H9 (cell line): ENCODE measurements at regions not wholly inside any gene's neighbourhood (a gene's known extent, or its start where the extent isn't known, plus 50 kb on each side); places are given as distances from the start of the nearest gene placed in this dataset.

ENCODE experiments used
- DNase-seq: peaks from one replicate; pipeline ENCODE4 v3.0.0-alpha.2; 2017
- H2AFZ ChIP-seq: one replicate; pipeline ENCODE4 v1.6.1; 2013; ENCODE audit warnings: mild to moderate bottlenecking, low read length, control low read depth, moderate library complexity
- H2AK5ac ChIP-seq: 2 replicates; pipeline ENCODE4 v1.6.1; 2013; ENCODE audit warnings: low read length, control low read depth, mixed read lengths; ENCODE audit not compliant: insufficient read length
- H2BK120ac ChIP-seq: one replicate; pipeline ENCODE4 v1.6.1; 2013; ENCODE audit warnings: low read depth, mild to moderate bottlenecking, low read length, control low read depth, inconsistent platforms; ENCODE audit not compliant: poor library complexity, severe bottlenecking
- H2BK12ac ChIP-seq: 2 replicates; pipeline ENCODE4 v1.6.1; 2013; ENCODE audit warnings: low read length, control low read depth, mixed read lengths, low read depth; ENCODE audit not compliant: insufficient read length
- H2BK15ac ChIP-seq: 2 replicates; pipeline ENCODE4 v1.6.1; 2013; ENCODE audit warnings: low read depth, low read length, control low read depth
- H2BK20ac ChIP-seq: one replicate; pipeline ENCODE4 v1.6.1; 2013; ENCODE audit warnings: low read depth, mild to moderate bottlenecking, low read length, control low read depth, inconsistent platforms; ENCODE audit not compliant: poor library complexity, severe bottlenecking
- H2BK5ac ChIP-seq: 2 replicates; pipeline ENCODE4 v1.6.1; 2013; ENCODE audit warnings: low read length, control low read depth, mixed read lengths; ENCODE audit not compliant: insufficient read length
- H3K14ac ChIP-seq: 2 replicates; pipeline ENCODE4 v1.6.1; 2013; ENCODE audit warnings: low read length, control low read depth; ENCODE audit not compliant: insufficient read depth
- H3K18ac ChIP-seq: 2 replicates; pipeline ENCODE4 v1.6.1; 2013; ENCODE audit warnings: low read depth, mild to moderate bottlenecking, mixed read lengths, low read length, control low read depth; ENCODE audit not compliant: insufficient read length
- H3K23ac ChIP-seq: 2 replicates; pipeline ENCODE4 v1.6.1; 2013; ENCODE audit warnings: low read length, control low read depth, mixed read lengths, low read depth; ENCODE audit not compliant: insufficient read length
- H3K23me2 ChIP-seq: 2 replicates; pipeline ENCODE4 v1.6.1; 2013; ENCODE audit warnings: low read depth, mild to moderate bottlenecking, mixed read lengths, low read length, control low read depth; ENCODE audit not compliant: insufficient read length, poor library complexity, severe bottlenecking
- H3K27ac ChIP-seq: 2 replicates; pipeline ENCODE4 v1.5.1; 2013; ENCODE audit warnings: low read length, control low read depth, mixed read lengths, low read depth; ENCODE audit not compliant: insufficient read length
- H3K27me3 ChIP-seq: 2 replicates; pipeline ENCODE4 v1.6.1; 2013; ENCODE audit warnings: low read length, control low read depth, inconsistent platforms; ENCODE audit not compliant: insufficient read depth
- H3K4ac ChIP-seq: 2 replicates; pipeline ENCODE4 v1.6.1; 2013; ENCODE audit warnings: low read depth, mild to moderate bottlenecking, control low read depth, inconsistent platforms, low read length, moderate library complexity
- H3K4me1 ChIP-seq: 2 replicates; pipeline ENCODE4 v1.6.1; 2013; ENCODE audit warnings: low read length, control low read depth, inconsistent platforms; ENCODE audit not compliant: insufficient read depth
- H3K4me2 ChIP-seq: 2 replicates; pipeline ENCODE4 v1.6.1; 2013; ENCODE audit warnings: low read length, control low read depth, mixed read lengths; ENCODE audit not compliant: insufficient read length, insufficient read depth
- H3K56ac ChIP-seq: 2 replicates; pipeline ENCODE4 v1.6.1; 2013; ENCODE audit warnings: low read depth, mild to moderate bottlenecking, mixed read lengths, low read length, control low read depth; ENCODE audit not compliant: insufficient read length
- H3K79me1 ChIP-seq: 2 replicates; pipeline ENCODE4 v1.6.1; 2013; ENCODE audit warnings: low read depth, mild to moderate bottlenecking, moderate library complexity, low read length, control low read depth, inconsistent platforms; ENCODE audit not compliant: insufficient read depth, poor library complexity, severe bottlenecking
- H3K79me2 ChIP-seq: 2 replicates; pipeline ENCODE4 v1.6.1; 2013; ENCODE audit warnings: low read length, control low read depth, inconsistent platforms; ENCODE audit not compliant: insufficient read depth
- H3K9ac ChIP-seq: 2 replicates; pipeline ENCODE4 v1.6.1; 2013; ENCODE audit warnings: low read length, control low read depth, mixed read lengths; ENCODE audit not compliant: insufficient read length; ENCODE audit errors: extremely low read depth
- H3K9me3 ChIP-seq: one replicate; pipeline ENCODE4 v1.6.1; 2013; ENCODE audit warnings: low read depth, low read length, inconsistent platforms; ENCODE audit not compliant: control insufficient read depth
- H3T11ph ChIP-seq: one replicate; pipeline ENCODE4 v1.6.1; 2013; ENCODE audit warnings: mild to moderate bottlenecking, low read length, control low read depth, inconsistent platforms
- H4K20me1 ChIP-seq: one replicate; pipeline ENCODE4 v1.6.1; 2013; ENCODE audit not compliant: control insufficient read depth, insufficient read length, insufficient read depth
- H4K5ac ChIP-seq: 2 replicates; pipeline ENCODE4 v1.6.1; 2013; ENCODE audit warnings: low read depth, mild to moderate bottlenecking, mixed read lengths, low read length, control low read depth; ENCODE audit not compliant: insufficient read length
- H4K8ac ChIP-seq: replicated peaks from 2 replicates; pipeline ENCODE4 v1.6.1; 2013; ENCODE audit warnings: low read length, control low read depth, mixed read lengths, low read depth; ENCODE audit not compliant: insufficient read length
- H4K91ac ChIP-seq: 2 replicates; pipeline ENCODE4 v1.6.1; 2013; ENCODE audit warnings: low read depth, mild to moderate bottlenecking, moderate library complexity, mixed read lengths, low read length, control low read depth; ENCODE audit not compliant: insufficient read length
- H3K27ac Mint-ChIP-seq, 3 experiments: 2 replicates in 2 of 3; 3 replicates in 1 of 3; pipeline ENCODE4 v1.8.0; 2020 to 2021; ENCODE audit warnings: mixed read lengths in 3 of 3, mild to moderate bottlenecking in 1 of 3, moderate library complexity in 1 of 3
- H3K27me3 Mint-ChIP-seq: 2 replicates; pipeline ENCODE4 v1.8.0; 2021; ENCODE audit warnings: low read depth, mild to moderate bottlenecking, moderate library complexity, mixed read lengths
- H3K36me3 Mint-ChIP-seq, 3 experiments: 2 replicates in 2 of 3; 3 replicates in 1 of 3; pipeline ENCODE4 v1.8.0; 2020 to 2021; ENCODE audit warnings: low read depth in 3 of 3, mixed read lengths in 3 of 3; ENCODE audit not compliant: insufficient read depth in 1 of 3
- H3K4me1 Mint-ChIP-seq, 2 experiments: 2 replicates each; pipeline ENCODE4 v1.8.0; 2020; ENCODE audit warnings: mixed read lengths in 2 of 2
- H3K4me3 Mint-ChIP-seq, 2 experiments: 2 replicates in 1 of 2; 3 replicates in 1 of 2; pipeline ENCODE4 v1.8.0; 2020 to 2021; ENCODE audit warnings: mild to moderate bottlenecking in 2 of 2, mixed read lengths in 2 of 2, moderate library complexity in 1 of 2
- H3K9me3 Mint-ChIP-seq, 2 experiments: 2 replicates in 1 of 2; 3 replicates in 1 of 2; pipeline ENCODE4 v1.8.0; 2020; ENCODE audit warnings: mild to moderate bottlenecking in 2 of 2, mixed read lengths in 2 of 2, moderate library complexity in 1 of 2
- WGBS: extraction: QIAGEN DNeasy Blood & Tissue Kit; methylation state at CpG from one replicate; pipeline ENCODE4 v1.1.7; 2013; ENCODE audit warnings: missing lambda C conversion rate, low lambda C conversion rate, mixed read lengths; ENCODE audit not compliant: insufficient read length; ENCODE audit errors: extremely low coverage; 5-methylcytosine and 5-hydroxymethylcytosine counted together
- TF ChIP-seq, protein P1 (sequence below): fragments of 200-600 bp; sonication (generic); conservative IDR thresholded peaks from 3 replicates; pipeline ENCODE4 v1.8.0; 2021; ENCODE audit warnings: antibody characterized with exemption, mild to moderate bottlenecking

DNA sequence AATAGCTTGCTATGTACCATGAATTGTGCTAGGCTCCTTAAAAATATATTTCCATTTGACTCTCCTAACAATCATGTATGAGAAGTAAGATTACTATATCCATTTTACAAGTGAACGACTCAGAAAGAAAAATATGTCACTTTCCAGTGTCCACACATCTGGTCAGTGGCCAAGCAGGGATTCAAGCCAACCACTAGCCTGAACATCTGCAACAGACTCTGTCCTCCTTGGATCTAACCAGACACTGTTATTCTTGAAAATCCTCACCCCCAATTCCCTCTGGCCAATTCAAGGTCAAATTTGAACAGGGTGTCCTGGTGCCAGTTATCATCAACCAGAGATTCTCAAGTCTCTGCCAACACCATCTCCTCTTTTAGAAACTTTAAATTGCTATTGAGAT lies 344.1 kb upstream of the WWC1 start:
- no peaks in the 10 kb centered on the region for H3K23me2 ChIP-seq
- Mint-ChIP-seq H3K4me3 (no peak overlapping the region), H3K27ac (no peak overlapping the region), H3K36me3 (no peaks in the 10 kb centered on the region; a peak in 1 of 7 replicates), H3K27me3 (no peaks in the 10 kb centered on the region), H3K9me3 (no peaks in the 10 kb centered on the region), H3K4me1 (peaks cover 22 to 31% of the 10 kb centered on the region in 2 experiments)
- no peaks in the 10 kb centered on the region; the same call in 1 of the 2 replicates for H3K4me1 ChIP-seq
- no peak overlapping the region for H3K9ac ChIP-seq
- H3K4ac ChIP-seq, result no peak overlapping the region
- no peak overlapping the region for H3K4me2 ChIP-seq
- H3K27ac ChIP-seq, result no peak overlapping the region
- H3K14ac ChIP-seq, result no peak overlapping the region
- no peak overlapping the region for H2BK15ac ChIP-seq
- DNase-seq, result no peak
- no peak overlapping the region for H2BK20ac ChIP-seq
- no peak overlapping the region for H3K18ac ChIP-seq
- no peak overlapping the region for H2BK5ac ChIP-seq
- H2BK12ac ChIP-seq, result no peak overlapping the region
- no peak overlapping the region for H4K91ac ChIP-seq
- H2AFZ ChIP-seq, result no peak overlapping the region
- H3K23ac ChIP-seq, result no peak overlapping the region
- no peak overlapping the region for H4K5ac ChIP-seq
- TF ChIP-seq, protein P1, sequence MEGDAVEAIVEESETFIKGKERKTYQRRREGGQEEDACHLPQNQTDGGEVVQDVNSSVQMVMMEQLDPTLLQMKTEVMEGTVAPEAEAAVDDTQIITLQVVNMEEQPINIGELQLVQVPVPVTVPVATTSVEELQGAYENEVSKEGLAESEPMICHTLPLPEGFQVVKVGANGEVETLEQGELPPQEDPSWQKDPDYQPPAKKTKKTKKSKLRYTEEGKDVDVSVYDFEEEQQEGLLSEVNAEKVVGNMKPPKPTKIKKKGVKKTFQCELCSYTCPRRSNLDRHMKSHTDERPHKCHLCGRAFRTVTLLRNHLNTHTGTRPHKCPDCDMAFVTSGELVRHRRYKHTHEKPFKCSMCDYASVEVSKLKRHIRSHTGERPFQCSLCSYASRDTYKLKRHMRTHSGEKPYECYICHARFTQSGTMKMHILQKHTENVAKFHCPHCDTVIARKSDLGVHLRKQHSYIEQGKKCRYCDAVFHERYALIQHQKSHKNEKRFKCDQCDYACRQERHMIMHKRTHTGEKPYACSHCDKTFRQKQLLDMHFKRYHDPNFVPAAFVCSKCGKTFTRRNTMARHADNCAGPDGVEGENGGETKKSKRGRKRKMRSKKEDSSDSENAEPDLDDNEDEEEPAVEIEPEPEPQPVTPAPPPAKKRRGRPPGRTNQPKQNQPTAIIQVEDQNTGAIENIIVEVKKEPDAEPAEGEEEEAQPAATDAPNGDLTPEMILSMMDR, result no peak
- H3T11ph ChIP-seq, result no peak overlapping the region
- H3K79me1 ChIP-seq, result no peaks in the 10 kb centered on the region
- no peak overlapping the region for H4K8ac ChIP-seq
- no peaks in the 10 kb centered on the region for H3K27me3 ChIP-seq
- no peaks in the 10 kb centered on the region for H3K9me3 ChIP-seq
- no peak overlapping the region for H3K56ac ChIP-seq
- WGBS, result no CpG with 5 or more reads among the region's 1 CpG
- no peaks in the 10 kb centered on the region for H4K20me1 ChIP-seq
- H3K79me2 ChIP-seq, result no peaks in the 10 kb centered on the region
- H2BK120ac ChIP-seq, result no peak overlapping the region
- no peak overlapping the region for H2AK5ac ChIP-seq
